Activated CD8-positive, alpha-beta memory T cell treated with anti-CD3 and anti-CD28 coated beads, Interleukin-2, amount 10 ng/mL, durations not matched to agents 7 days and 5 days (primary cell): ENCODE measurements at regions not wholly inside any gene's neighbourhood (a gene's known extent, or its start where the extent isn't known, plus 50 kb on each side); places are given as distances from the start of the nearest gene placed in this dataset.

ENCODE experiments used
- ATAC-seq: fragments of 150-1000 bp; cut with Tn5 transposase; one replicate; pipeline ENCODE4 v1.10.0; 2021; ENCODE audit warnings: moderate library complexity
- CTCF ChIA-PET: fragments of 350-600 bp; sonication (Branson Sonifier 250); formaldehyde crosslinking; loops from one replicate; lab custom pipeline; 2021; ENCODE audit warnings: antibody characterized with exemption; lab: Charles Lee
- DNase-seq: peaks from one replicate; pipeline ENCODE4 v3.0.0-alpha.2; 2020
- H3K27ac Mint-ChIP-seq: one replicate; pipeline ENCODE4 v1.8.0; 2021; ENCODE audit warnings: mild to moderate bottlenecking, mixed read lengths
- H3K27me3 Mint-ChIP-seq: one replicate; pipeline ENCODE4 v1.8.0; 2021; ENCODE audit warnings: mixed read lengths
- H3K36me3 Mint-ChIP-seq: one replicate; pipeline ENCODE4 v1.8.0; 2021; ENCODE audit warnings: mild to moderate bottlenecking, mixed read lengths
- H3K4me1 Mint-ChIP-seq: one replicate; pipeline ENCODE4 v1.8.0; 2021; ENCODE audit warnings: mixed read lengths
- H3K4me3 Mint-ChIP-seq: one replicate; pipeline ENCODE4 v1.8.0; 2021; ENCODE audit warnings: mild to moderate bottlenecking, moderate library complexity, mixed read lengths
- H3K9me3 Mint-ChIP-seq: one replicate; pipeline ENCODE4 v1.8.0; 2022; ENCODE audit warnings: low read depth, mixed read lengths

- CTCF ChIA-PET, result no interaction called here
- Mint-ChIP-seq H3K36me3 (no peaks in the 10 kb centered on the region), H3K9me3 (no peaks in the 10 kb centered on the region), H3K4me3 (no peak overlapping the region), H3K4me1 (no peaks in the 10 kb centered on the region), H3K27me3 (no peaks in the 10 kb centered on the region), H3K27ac (no peak overlapping the region)
- no peak for ATAC-seq
- no peak for DNase-seq
Observed at GRCh38 chr3:117450026-117450425, 740.4 kb downstream of the TUSC7 start.

- Mint-ChIP-seq H3K36me3 (no peaks in the 10 kb centered on the region), H3K4me1 (no peaks in the 10 kb centered on the region), H3K9me3 (peaks cover 7% of the 10 kb centered on the region), H3K4me3 (no peak overlapping the region), H3K27ac (no peak overlapping the region), H3K27me3 (no peaks in the 10 kb centered on the region)
- DNase-seq, result no peak
- no peak for ATAC-seq
- CTCF ChIA-PET, result no interaction called here
Observed at GRCh38 chr3:117454254-117454653, 744.7 kb downstream of the TUSC7 start.

- Mint-ChIP-seq H3K27ac (no peak overlapping the region), H3K4me3 (no peak overlapping the region), H3K4me1 (no peaks in the 10 kb centered on the region), H3K36me3 (no peaks in the 10 kb centered on the region), H3K9me3 (peaks cover 7% of the 10 kb centered on the region), H3K27me3 (no peaks in the 10 kb centered on the region)
- CTCF ChIA-PET, result no interaction called here
- DNase-seq (no peak), ATAC-seq (no peak)
Observed at GRCh38 chr3:117454908-117455307, 745.3 kb downstream of the TUSC7 start.

- Mint-ChIP-seq H3K36me3 (no peaks in the 10 kb centered on the region), H3K4me3 (no peak overlapping the region), H3K9me3 (peaks cover 7% of the 10 kb centered on the region), H3K4me1 (no peaks in the 10 kb centered on the region), H3K27me3 (no peaks in the 10 kb centered on the region), H3K27ac (no peak overlapping the region)
- CTCF ChIA-PET, result no interaction called here
- DNase-seq, result no peak
- ATAC-seq, result no peak
Observed at GRCh38 chr3:117455782-117456181, 746.2 kb downstream of the TUSC7 start.

GRCh38 chr3:117463276-117464115 lies 753.9 kb downstream of the TUSC7 start:
- DNase-seq (no peak), ATAC-seq (no peak)
- CTCF ChIA-PET, result interaction anchor here (0.8 kb wide), 1 partner anchor 817 kb away, joined by 3 read pairs; no protein-coding TSS in a partner anchor
- H3K27me3 Mint-ChIP-seq, result no peaks in the 10 kb centered on the region
- no peak overlapping the region for H3K4me3 Mint-ChIP-seq
- no peak overlapping the region for H3K27ac Mint-ChIP-seq
- H3K4me1 Mint-ChIP-seq, result no peaks in the 10 kb centered on the region
- H3K9me3 Mint-ChIP-seq, result peaks cover 4% of the 10 kb centered on the region
- H3K36me3 Mint-ChIP-seq, result no peaks in the 10 kb centered on the region

- CTCF ChIA-PET, result no interaction called here
- ATAC-seq, result no peak
- Mint-ChIP-seq H3K27me3 (no peaks in the 10 kb centered on the region), H3K27ac (no peak overlapping the region), H3K4me1 (no peaks in the 10 kb centered on the region), H3K4me3 (no peak overlapping the region), H3K36me3 (no peaks in the 10 kb centered on the region), H3K9me3 (peaks cover 5% of the 10 kb centered on the region)
- DNase-seq, result no peak
Observed at GRCh38 chr3:117471831-117472230, 762.3 kb downstream of the TUSC7 start.

GRCh38 chr3:117473981-117474538 lies 764.5 kb downstream of the TUSC7 start:
- Mint-ChIP-seq H3K27me3 (no peaks in the 10 kb centered on the region), H3K27ac (no peak overlapping the region), H3K4me1 (no peaks in the 10 kb centered on the region)

GRCh38 chr3:117476572-117476971 lies 767.0 kb downstream of the TUSC7 start:
- no peaks in the 10 kb centered on the region for H3K4me1 Mint-ChIP-seq
- CTCF ChIA-PET, result no interaction called here
- no peaks in the 10 kb centered on the region for H3K27me3 Mint-ChIP-seq
- H3K36me3 Mint-ChIP-seq, result no peaks in the 10 kb centered on the region
- H3K27ac Mint-ChIP-seq, result no peak overlapping the region
- no peak overlapping the region for H3K4me3 Mint-ChIP-seq
- DNase-seq (no peak), ATAC-seq (no peak)
- peaks cover 5% of the 10 kb centered on the region for H3K9me3 Mint-ChIP-seq

More at GRCh38 chr3:117473981-117474538, 764.5 kb downstream of the TUSC7 start:
- DNase-seq, result no peak
- CTCF ChIA-PET, result no interaction called here
- H3K9me3 Mint-ChIP-seq, result peaks cover 5% of the 10 kb centered on the region
- H3K36me3 Mint-ChIP-seq, result no peaks in the 10 kb centered on the region
- ATAC-seq, result no peak
- H3K4me3 Mint-ChIP-seq, result no peak overlapping the region

GRCh38 chr3:117477214-117477755 lies 767.7 kb downstream of the TUSC7 start:
- Mint-ChIP-seq H3K27ac (no peak overlapping the region), H3K4me3 (no peak overlapping the region), H3K9me3 (peaks cover 5% of the 10 kb centered on the region), H3K4me1 (no peaks in the 10 kb centered on the region), H3K27me3 (no peaks in the 10 kb centered on the region), H3K36me3 (no peaks in the 10 kb centered on the region)
- DNase-seq, result no peak
- no peak for ATAC-seq
- CTCF ChIA-PET, result no interaction called here

GRCh38 chr3:117479095-117479494 lies 769.5 kb downstream of the TUSC7 start:
- CTCF ChIA-PET, result no interaction called here
- no peak for ATAC-seq
- H3K4me1 Mint-ChIP-seq, result no peaks in the 10 kb centered on the region
- no peaks in the 10 kb centered on the region for H3K27me3 Mint-ChIP-seq
- no peaks in the 10 kb centered on the region for H3K36me3 Mint-ChIP-seq
- no peak overlapping the region for H3K4me3 Mint-ChIP-seq
- no peak for DNase-seq
- H3K9me3 Mint-ChIP-seq, result peaks cover 5% of the 10 kb centered on the region
- no peak overlapping the region for H3K27ac Mint-ChIP-seq

- H3K9me3 Mint-ChIP-seq, result peaks cover 5% of the 10 kb centered on the region
- no peak overlapping the region for H3K27ac Mint-ChIP-seq
- CTCF ChIA-PET, result no interaction called here
- DNase-seq, result no peak
- no peak for ATAC-seq
- H3K4me1 Mint-ChIP-seq, result no peaks in the 10 kb centered on the region
- H3K4me3 Mint-ChIP-seq, result no peak overlapping the region
- H3K27me3 Mint-ChIP-seq, result no peaks in the 10 kb centered on the region
- no peaks in the 10 kb centered on the region for H3K36me3 Mint-ChIP-seq
Observed at GRCh38 chr3:117480525-117480924, 770.9 kb downstream of the TUSC7 start.

GRCh38 chr3:117480972-117481371 lies 771.4 kb downstream of the TUSC7 start:
- Mint-ChIP-seq H3K27me3 (no peaks in the 10 kb centered on the region), H3K4me3 (no peak overlapping the region), H3K9me3 (peaks cover 2% of the 10 kb centered on the region), H3K27ac (no peak overlapping the region), H3K36me3 (no peaks in the 10 kb centered on the region), H3K4me1 (no peaks in the 10 kb centered on the region)
- DNase-seq, result no peak
- CTCF ChIA-PET, result no interaction called here
- ATAC-seq, result no peak

GRCh38 chr3:117483839-117484238 lies 774.3 kb downstream of the TUSC7 start:
- no peaks in the 10 kb centered on the region for H3K4me1 Mint-ChIP-seq
- CTCF ChIA-PET, result no interaction called here
- no peaks in the 10 kb centered on the region for H3K27me3 Mint-ChIP-seq
- DNase-seq (no peak), ATAC-seq (no peak)
- no peak overlapping the region for H3K4me3 Mint-ChIP-seq
- H3K27ac Mint-ChIP-seq, result no peak overlapping the region
- H3K9me3 Mint-ChIP-seq, result no peaks in the 10 kb centered on the region
- H3K36me3 Mint-ChIP-seq, result no peaks in the 10 kb centered on the region

- no peaks in the 10 kb centered on the region for H3K4me1 Mint-ChIP-seq
- CTCF ChIA-PET, result no interaction called here
- ATAC-seq (no peak), DNase-seq (no peak)
- H3K4me3 Mint-ChIP-seq, result no peak overlapping the region
- H3K36me3 Mint-ChIP-seq, result no peaks in the 10 kb centered on the region
- no peaks in the 10 kb centered on the region for H3K9me3 Mint-ChIP-seq
- no peak overlapping the region for H3K27ac Mint-ChIP-seq
- no peaks in the 10 kb centered on the region for H3K27me3 Mint-ChIP-seq
Observed at GRCh38 chr3:117485841-117486240, 776.3 kb downstream of the TUSC7 start.
